ENCODE measurements at regions not wholly inside any gene's neighbourhood (a gene's known extent, or its start where the extent isn't known, plus 50 kb on each side); places are given as distances from the start of the nearest gene placed in this dataset.

GRCh38 chr7:81648716-81649115 is 121.1 kb downstream of the HGF start:
- no peak for DNase-seq

- no peak for DNase-seq
Observed at GRCh38 chr7:81645435-81645834, 124.4 kb downstream of the HGF start.

DNA sequence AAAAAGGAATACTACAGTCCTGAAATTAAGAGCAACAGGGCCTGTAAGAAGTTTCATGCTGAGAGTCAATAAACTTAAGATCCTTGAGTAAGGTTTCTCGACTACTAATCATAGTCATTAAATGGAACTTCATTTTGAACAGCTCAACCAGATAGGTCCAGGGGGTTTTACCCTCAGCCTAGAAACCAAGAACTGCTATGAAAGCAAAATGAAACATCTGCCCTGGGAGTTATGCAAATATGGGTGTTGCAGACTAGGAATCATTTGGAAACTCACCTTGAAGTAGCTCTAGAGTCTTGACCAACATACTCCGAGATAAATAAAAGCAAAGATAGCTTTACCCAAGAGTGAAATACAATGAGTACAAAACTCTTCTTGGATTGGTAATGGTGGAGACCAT is 128.0 kb downstream of the HGF start:
- no peak for DNase-seq

DNA sequence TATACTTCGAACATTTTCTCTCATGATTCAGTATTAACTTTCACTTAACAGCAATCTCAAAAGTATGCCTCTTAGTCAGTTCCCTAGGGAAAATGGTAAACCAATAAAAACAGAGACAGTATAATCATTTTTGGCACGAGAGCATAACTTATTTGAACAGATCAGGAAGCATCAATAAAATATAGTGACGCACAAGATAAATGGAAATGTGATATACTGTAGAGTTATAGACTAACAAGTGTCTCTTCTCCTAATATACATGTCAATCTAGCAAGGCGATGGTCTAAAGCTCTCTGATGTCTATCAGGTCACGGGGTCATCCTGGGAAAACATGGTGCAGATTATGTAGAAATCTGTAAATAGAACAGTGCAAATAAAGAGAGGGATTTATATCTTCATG is 131.6 kb downstream of the HGF start:
- DNase-seq: no peak

GRCh38 chr7:81637534-81637933 is 132.3 kb downstream of the HGF start:
- no peak for DNase-seq

DNA sequence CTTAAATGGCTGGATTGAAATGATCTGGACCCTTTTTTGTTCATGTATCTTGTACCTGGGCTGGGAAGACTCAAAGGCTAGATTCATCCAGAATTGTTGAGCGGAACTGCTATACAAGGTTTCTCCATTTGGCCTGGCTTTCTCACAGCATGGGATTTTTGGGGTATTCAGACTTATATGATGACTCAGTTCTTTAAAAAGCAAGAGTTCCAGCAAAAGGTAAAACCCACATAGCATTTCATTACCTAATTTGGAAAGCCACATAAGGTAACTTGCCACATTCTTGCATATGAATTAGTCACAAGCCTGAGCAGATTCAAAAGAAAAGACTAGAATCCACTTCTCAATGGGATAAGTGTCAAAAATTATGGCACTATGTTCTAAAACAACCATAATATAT is 137.4 kb downstream of the HGF start:
- no peak for DNase-seq

DNA sequence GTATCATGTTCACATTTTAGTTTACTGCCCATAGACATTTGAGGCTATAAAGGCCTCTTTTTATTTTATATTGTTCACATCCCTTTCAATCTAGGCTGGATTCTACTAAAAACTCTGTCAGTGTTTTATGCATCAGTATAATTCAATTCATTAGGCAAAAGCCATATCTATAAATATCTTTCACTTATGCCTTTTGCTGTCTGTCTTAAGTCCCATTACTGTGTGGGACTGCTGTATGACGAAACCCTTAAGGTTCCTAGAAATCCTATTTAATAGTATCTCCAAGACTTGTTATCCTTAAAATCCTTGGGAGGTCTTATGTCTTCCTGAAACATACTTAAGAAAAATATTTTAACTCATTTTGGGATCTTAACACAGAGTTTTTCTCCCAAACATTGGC is 139.2 kb downstream of the HGF start:
- no peak for DNase-seq

DNA sequence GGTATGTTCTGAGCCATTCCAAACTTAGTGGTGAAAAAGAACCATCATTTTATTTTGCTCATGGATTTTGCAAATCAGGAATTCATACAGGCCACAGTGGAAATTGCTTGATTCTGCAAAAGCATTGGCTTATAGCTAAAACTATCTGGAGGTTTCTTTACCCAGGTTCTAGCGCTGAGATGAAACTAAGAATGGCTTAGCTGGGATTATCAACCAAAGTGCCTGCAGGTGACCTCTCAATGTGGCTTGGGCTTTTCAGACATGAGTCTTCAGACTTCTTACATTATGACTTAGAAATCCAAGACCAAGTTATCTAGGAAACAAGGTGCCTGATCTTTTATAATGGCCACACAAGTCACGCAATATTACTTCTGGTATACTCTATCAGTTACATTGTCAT is 140.1 kb downstream of the HGF start:
- no peak for DNase-seq

GRCh38 chr7:81628951-81629350 is 140.9 kb downstream of the HGF start:
- DNase-seq: no peak

GRCh38 chr7:81627536-81628287 is 142.1 kb downstream of the HGF start:
- DNase-seq: no peak

DNA sequence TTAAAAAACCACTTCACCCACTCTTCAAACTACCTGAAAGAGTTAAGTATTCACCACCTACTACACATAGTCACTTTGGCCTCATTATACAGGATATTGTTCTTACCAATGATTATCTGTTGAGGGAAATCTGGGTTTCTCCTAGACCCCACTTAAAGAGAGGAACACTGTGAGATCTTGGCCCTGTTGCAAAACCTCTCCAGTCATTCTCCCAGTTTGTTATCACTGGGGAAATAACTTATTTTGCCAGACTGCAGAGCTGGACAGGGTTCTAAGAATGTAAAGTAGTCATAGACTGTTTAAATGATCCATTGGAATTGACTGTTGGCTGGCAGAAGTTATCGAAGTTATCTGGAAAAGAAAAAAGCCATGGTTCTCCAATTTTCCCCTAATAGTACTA is 143.8 kb downstream of the HGF start:
- no peak for DNase-seq

DNA sequence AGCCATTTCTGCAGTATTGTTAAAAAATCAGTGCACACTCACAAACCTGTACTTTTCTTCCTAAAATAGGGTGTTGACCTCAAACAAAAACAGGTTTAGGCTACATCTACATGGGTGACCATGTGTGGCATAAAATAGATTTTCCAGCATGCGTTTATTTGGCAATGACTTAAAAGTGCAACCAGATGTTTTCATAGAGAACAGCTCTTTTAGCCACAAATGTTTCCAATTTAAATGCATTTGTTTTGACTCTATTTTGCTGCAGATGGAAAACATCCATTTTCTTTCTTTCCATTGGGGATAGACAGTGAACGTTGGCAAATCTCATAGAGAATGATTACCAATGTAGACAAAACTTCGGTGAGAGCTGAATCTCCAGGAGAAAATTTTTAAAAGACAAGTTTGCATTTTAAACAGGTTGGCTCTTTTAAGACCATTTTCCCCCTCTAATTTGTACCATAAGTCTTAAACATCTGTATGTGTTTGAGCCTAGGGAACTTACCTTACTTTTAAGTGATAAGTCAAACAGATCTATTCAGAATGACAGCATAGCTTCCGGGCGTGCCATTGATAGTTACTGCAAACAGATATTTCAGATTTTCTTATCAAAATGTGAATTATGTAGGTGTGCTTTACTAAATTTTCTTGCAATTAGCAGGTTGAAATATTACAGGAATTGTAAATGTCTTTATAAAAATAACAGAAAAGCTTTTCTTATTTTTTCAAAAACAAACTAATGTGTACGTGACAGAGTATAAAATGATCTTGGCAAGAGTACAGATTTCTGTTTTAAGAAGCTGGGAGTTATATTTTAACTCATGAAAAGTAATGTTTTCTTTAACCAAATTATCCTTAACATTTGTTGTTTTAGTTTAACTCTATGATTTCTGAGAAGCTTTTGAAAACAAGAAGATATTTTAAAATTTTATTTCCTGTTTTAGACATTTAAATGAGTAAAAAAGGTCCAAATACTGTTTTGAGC is 144.9 kb downstream of the HGF start:
- DNase-seq: no peak

DNA sequence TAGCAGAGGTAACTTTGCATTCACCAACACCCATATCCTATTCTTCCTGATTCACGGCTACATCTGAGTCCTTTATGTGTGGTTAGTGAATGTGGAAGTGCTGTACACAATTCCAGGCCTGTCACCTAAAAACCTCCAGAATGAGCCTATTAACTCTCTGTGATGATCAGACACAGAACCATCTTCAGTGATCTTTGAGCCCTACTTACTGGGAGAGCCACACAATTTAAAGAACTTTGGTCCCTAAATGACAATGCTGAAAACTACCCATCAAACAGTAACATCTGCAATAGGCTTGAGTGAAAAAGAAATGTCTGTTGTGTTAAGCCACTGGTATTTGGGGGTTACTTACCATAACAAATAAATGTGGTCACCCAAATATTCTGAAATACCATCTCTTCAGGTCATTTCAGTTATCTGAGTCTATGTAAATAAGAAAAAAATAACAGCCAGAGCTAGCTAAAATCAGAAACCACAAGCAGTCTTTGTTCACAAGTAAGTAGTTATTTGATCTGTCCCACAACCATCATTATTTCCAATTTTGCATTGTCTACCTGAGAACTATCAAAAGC is 145.7 kb downstream of the HGF start:
- no peak for DNase-seq

DNA sequence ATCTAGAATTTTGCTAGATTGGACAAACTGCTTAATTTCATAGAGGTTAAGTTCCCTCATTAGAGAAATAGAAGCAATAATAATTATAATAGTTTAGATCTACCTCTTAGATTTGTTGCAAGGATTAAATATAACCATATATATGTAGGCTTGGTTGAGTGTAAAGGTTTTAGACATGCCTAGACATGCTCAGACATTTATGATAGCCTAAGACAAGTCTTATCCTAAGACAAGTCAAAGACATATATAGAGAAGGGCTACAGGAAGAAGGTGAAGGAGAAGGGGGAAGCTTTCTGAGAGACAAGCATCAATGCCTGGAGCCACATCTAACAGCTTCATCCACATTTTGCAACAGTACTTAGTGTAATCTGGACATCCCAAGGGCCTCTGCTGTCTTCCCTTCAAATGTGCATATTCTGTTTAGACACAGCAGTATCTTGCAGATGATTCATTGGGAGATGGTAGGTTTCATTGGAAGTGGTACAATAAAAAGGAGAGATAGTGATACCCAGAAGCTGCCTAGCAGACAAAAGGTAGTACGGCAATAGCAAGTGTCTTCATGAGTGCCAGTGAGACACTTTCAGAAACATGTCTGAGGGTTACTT is 146.5 kb downstream of the HGF start:
- DNase-seq: no peak

DNA sequence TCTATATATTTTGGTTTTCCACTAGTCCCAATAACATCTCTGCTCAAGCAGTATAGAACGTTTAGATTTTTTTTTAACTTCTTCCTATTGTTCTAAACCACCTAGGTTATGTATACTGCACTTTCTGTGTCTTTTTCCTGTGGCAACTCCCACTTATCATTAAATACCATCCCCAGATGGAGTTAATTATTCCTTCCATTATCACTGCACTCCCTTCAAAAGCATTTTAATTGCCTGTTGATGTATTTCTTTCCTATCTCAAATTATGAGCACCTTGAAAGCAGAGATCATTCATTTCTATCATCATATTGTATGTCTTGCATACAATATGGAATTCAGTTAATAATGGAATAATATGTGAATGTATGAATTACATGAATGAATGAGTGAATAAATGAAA is 148.0 kb downstream of the HGF start:
- DNase-seq: no peak

- no peak for DNase-seq
Observed at GRCh38 chr7:81618396-81619014, 151.3 kb downstream of the HGF start.

GRCh38 chr7:81616951-81617350 is 152.9 kb downstream of the HGF start:
- no peak for DNase-seq

DNA sequence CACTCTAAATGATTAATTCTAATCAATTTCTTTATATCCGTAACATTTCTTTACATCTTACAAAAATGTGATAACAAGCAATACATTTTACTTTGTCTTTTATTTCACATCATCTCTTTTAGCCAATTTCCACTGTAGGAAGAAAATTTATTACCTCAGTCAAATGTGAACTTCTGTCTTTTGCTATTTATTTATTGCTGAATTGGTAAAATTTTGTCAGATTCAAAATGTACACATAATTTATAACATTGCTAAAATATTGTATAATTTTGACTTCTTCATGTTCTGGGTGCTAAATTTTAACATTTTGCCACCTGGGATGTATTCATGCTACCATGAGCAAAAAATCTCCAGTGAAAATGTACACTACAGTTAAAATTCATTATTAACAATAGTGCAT is 158.0 kb downstream of the HGF start:
- DNase-seq: no peak

- no peak for DNase-seq
Observed at GRCh38 chr7:81611040-81611439, 158.8 kb downstream of the HGF start.

DNA sequence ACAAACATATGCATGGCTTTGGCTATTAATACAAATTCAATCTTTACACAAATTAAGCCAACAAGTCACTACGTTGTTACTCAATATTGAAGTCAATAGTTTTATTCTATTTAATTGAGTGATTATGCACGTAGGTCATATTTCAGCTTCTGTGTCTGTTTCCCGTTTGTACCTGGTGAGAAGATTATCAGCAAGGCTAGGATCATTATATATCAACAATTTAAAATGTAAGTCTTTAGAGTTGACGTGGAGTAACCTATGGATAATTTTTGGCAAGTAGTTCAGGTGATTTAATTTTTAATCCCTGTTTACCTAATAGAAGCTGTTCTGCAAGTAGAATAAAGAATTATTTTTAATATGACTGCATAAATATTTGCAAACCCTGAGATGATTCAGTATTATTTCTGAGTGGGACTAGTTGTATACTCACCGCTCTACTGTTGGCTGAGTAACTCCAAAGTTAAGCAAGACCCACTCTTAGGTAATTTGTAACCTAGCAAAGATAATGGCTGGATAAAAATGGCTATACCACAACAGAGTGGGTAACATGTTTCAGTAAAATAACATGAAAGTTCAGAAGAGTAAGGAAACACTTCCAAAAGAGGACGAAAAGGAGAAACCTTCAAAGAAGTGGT is 161.0 kb downstream of the HGF start:
- DNase-seq: no peak

DNA sequence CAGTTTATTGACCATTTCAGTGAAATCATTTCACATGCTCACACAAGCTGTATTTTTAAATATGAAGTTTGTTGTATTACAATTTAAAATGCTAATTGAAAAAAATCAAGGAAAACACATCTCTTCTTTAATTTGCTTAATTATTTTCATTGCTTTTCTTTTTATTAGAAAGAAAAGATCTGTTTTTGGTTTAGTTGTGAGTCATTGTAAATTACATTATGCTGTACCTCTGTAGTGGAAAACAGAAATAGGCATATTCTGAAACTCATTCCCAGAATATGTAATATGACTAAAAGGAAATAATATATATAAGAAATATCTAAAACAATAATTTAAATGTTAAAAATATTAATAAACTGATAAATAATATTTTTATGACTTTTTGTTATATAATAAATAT is 161.9 kb downstream of the HGF start:
- DNase-seq: no peak

Measured in C1 segment of cervical spinal cord (tissue), 14 donors.